Sigmoid colon (tissue), 6 donors: ENCODE measurements at regions not wholly inside any gene's neighbourhood (a gene's known extent, or its start where the extent isn't known, plus 50 kb on each side); places are given as distances from the start of the nearest gene placed in this dataset.

Experiments used
- DNase-seq: peaks from one replicate; pipeline ENCODE4 v3.0.0-alpha.2; 2019
- H3K27ac ChIP-seq, 4 donors: fragments of 200-600 bp; sonication (generic); one replicate each; pipeline ENCODE4 v1.5.1; 2016 to 2019; ENCODE audit warnings: mild to moderate bottlenecking in 1 of 4
- H3K27me3 ChIP-seq, 3 donors: fragments of 200-600 bp; sonication (generic); one replicate each; pipeline ENCODE4 v1.5.1; 2019; ENCODE audit warnings: mild to moderate bottlenecking in 1 of 3
- H3K36me3 ChIP-seq, 4 donors: fragments of 200-600 bp; sonication (generic); one replicate each; pipeline ENCODE4 v1.5.1; 2016 to 2019
- H3K4me1 ChIP-seq, 4 donors: fragments of 200-600 bp; sonication (generic); one replicate each; pipeline ENCODE4 v1.5.1; 2017 to 2019
- H3K4me3 ChIP-seq, 4 donors: fragments of 200-600 bp; sonication (generic); one replicate each; pipeline ENCODE4 v1.5.1; 2017 to 2019; ENCODE audit warnings: mild to moderate bottlenecking in 2 of 4, moderate library complexity in 1 of 4
- H3K9me3 ChIP-seq, 4 donors: fragments of 200-600 bp in 3 of 4; sonication (generic) in 3 of 4; one replicate each; pipeline versions ENCODE4 v1.5.1 to v1.6.1; 2013 to 2019
- EP300 ChIP-seq, 4 donors: sonication (generic); formaldehyde crosslinking; IDR thresholded peaks; one replicate each; pipeline ENCODE4 v1.6.1; 2017; ENCODE audit warnings: antibody characterized with exemption in 4 of 4
- POLR2A ChIP-seq, 2 donors: fragments of 450-650 bp; IDR thresholded peaks; one replicate each; pipeline ENCODE4 v1.6.1; 2016; ENCODE audit warnings: antibody characterized with exemption in 2 of 2, mild to moderate bottlenecking in 2 of 2, moderate library complexity in 2 of 2
- POLR2AphosphoS5 ChIP-seq, 4 donors: sonication (generic); formaldehyde crosslinking; IDR thresholded peaks; one replicate each; pipeline ENCODE4 v1.6.1; 2017; ENCODE audit warnings: antibody characterized with exemption in 4 of 4
- WGBS, 2 donors: extraction: QIAGEN DNeasy Blood & Tissue Kit; methylation state at CpG; one replicate each; pipeline ENCODE4 v1.1.7; 2013; 5-methylcytosine and 5-hydroxymethylcytosine counted together
- intact Hi-C: fragments of 100-400 bp; cut with DNase I; formaldehyde crosslinking; loops from one replicate; pipeline ENCODE4 v1.15.1; 2023
- TF ChIP-seq, protein P1 (sequence below), 4 experiments: fragments of 450-650 bp in 3 of 4; fragments of 200-600 bp in 1 of 4; IDR thresholded peaks; one replicate each; pipeline ENCODE4 v1.5.1; 2016 to 2019; ENCODE audit warnings: antibody characterized with exemption in 4 of 4, mild to moderate bottlenecking in 3 of 4, moderate library complexity in 2 of 4
- donor health status: healthy with polysubstance abuse.
- donor health status: healthy.

DNA sequence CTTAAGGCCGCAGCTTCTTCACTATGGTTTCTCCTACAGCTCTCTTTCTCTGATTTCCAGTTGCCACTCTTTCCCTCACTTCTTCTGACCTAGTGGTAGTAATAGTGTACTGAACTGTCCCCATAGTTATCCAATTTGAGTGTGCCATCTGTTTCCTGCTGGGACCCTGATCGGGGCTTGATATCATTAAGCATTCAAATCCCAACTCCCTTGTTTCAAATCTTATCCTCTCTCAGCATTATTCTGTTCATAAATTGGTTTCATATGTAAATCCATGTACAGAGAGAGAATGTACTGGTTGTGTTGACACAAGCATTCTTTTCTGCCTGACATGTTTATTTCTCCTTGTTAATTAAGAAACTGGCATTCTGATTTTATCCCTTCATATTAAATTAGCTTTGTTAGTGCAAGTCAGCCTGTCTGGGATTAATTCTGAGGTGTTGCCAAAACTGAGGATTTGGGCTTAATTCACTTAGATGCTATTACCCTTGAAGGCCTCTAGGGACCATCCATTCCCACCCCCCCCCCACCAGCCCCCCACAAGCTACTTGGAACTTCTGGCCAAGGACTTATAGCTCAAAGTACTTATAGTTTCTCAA is 84.6 kb upstream of the PROKR2 start:
- H3K36me3 ChIP-seq = no peaks in the 10 kb centered on the region
- DNase-seq = no peak
- H3K9me3 ChIP-seq = no peaks in the 10 kb centered on the region
- H3K27ac ChIP-seq = no peak overlapping the region
- no peaks in the 10 kb centered on the region for H3K4me1 ChIP-seq
- intact Hi-C loops = no loop called here
- WGBS, 2 donors = 79 to 81% methylated on average over 2 of the region's 2 CpGs
- TF ChIP-seq POLR2A (IDR thresholded peaks at IDR 0.05) = no peak
- no peak for TF ChIP-seq POLR2AphosphoS5 (IDR thresholded peaks at IDR 0.05)
- no peak for TF ChIP-seq EP300 (IDR thresholded peaks at IDR 0.05)
- TF ChIP-seq, protein P1, sequence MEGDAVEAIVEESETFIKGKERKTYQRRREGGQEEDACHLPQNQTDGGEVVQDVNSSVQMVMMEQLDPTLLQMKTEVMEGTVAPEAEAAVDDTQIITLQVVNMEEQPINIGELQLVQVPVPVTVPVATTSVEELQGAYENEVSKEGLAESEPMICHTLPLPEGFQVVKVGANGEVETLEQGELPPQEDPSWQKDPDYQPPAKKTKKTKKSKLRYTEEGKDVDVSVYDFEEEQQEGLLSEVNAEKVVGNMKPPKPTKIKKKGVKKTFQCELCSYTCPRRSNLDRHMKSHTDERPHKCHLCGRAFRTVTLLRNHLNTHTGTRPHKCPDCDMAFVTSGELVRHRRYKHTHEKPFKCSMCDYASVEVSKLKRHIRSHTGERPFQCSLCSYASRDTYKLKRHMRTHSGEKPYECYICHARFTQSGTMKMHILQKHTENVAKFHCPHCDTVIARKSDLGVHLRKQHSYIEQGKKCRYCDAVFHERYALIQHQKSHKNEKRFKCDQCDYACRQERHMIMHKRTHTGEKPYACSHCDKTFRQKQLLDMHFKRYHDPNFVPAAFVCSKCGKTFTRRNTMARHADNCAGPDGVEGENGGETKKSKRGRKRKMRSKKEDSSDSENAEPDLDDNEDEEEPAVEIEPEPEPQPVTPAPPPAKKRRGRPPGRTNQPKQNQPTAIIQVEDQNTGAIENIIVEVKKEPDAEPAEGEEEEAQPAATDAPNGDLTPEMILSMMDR (IDR thresholded peaks at IDR 0.05) = no peak
- no peak overlapping the region for H3K4me3 ChIP-seq
- no peaks in the 10 kb centered on the region for H3K27me3 ChIP-seq

DNA sequence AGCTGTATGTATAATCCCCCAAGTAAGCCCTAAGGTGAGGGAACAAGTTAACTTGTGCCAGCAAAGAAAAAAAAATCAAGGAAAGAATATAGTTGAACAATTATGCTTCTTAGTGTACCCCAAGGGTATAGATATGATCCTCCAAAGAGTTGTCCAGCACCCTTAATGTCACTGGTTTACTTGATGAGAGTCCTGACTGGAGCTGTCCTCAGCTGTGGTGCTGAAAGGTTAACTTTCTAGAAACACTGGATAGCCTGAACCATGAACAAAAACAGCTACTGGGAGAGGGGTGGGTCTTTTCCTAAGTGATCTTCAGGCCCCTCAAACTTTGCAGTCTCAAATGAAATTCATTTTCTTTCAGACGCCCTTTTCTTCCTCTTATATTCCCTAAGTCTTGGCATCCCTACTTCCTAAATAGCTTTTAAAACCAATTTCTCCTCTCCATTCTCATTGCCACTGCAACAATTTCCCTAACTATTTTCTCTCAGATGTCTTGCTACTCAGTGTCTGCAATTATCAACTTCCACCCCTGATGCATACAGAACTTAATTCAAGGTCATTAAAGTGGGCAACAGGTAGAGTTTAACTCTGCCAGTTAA is 83.5 kb upstream of the PROKR2 start:
- intact Hi-C loops = no loop called here
- WGBS, 2 donors = 48 to 53% methylated on average over 1 of the region's 1 CpG
- no peak for DNase-seq
- no peaks in the 10 kb centered on the region for H3K36me3 ChIP-seq
- TF ChIP-seq POLR2AphosphoS5 (IDR thresholded peaks at IDR 0.05) (no peak), POLR2A (IDR thresholded peaks at IDR 0.05) (no peak), EP300 (IDR thresholded peaks at IDR 0.05) (no peak)
- TF ChIP-seq, protein P1 (IDR thresholded peaks at IDR 0.05) = no peak
- H3K4me1 ChIP-seq = no peaks in the 10 kb centered on the region
- no peaks in the 10 kb centered on the region for H3K27me3 ChIP-seq
- H3K9me3 ChIP-seq = no peaks in the 10 kb centered on the region
- no peak overlapping the region for H3K27ac ChIP-seq
- no peak overlapping the region for H3K4me3 ChIP-seq

DNA sequence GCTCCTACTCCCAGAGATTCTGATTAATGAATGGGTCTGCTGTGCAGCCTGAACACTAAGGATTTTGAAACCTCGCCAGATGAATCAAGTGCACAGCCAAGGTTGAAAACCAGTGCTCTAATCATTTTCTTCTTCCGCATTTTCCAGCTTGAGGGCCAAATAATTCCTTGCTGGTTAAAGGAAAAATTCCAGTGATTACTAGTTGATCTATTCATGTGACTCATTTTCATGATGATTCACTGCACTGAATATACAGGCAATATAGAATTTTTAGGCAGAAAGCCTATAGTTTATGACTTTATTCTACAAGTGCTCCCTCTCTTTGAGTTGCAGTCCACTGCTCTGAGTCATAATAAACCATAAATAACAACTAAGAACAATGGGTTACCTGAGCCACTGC is 80.6 kb upstream of the PROKR2 start:
- Histone ChIP-seq H3K27ac (no peak overlapping the region), H3K4me1 (no peaks in the 10 kb centered on the region), H3K4me3 (no peak overlapping the region), H3K9me3 (no peaks in the 10 kb centered on the region), H3K27me3 (no peaks in the 10 kb centered on the region), H3K36me3 (no peaks in the 10 kb centered on the region)
- 83 to 87% methylated on average over 2 of the region's 2 CpGs for WGBS, 2 donors
- TF ChIP-seq EP300 (IDR thresholded peaks at IDR 0.05) = no peak
- no peak for TF ChIP-seq POLR2A (IDR thresholded peaks at IDR 0.05)
- TF ChIP-seq, protein P1 (IDR thresholded peaks at IDR 0.05) = no peak
- no peak for TF ChIP-seq POLR2AphosphoS5 (IDR thresholded peaks at IDR 0.05)
- intact Hi-C loops = no loop called here
- no peak for DNase-seq

DNA sequence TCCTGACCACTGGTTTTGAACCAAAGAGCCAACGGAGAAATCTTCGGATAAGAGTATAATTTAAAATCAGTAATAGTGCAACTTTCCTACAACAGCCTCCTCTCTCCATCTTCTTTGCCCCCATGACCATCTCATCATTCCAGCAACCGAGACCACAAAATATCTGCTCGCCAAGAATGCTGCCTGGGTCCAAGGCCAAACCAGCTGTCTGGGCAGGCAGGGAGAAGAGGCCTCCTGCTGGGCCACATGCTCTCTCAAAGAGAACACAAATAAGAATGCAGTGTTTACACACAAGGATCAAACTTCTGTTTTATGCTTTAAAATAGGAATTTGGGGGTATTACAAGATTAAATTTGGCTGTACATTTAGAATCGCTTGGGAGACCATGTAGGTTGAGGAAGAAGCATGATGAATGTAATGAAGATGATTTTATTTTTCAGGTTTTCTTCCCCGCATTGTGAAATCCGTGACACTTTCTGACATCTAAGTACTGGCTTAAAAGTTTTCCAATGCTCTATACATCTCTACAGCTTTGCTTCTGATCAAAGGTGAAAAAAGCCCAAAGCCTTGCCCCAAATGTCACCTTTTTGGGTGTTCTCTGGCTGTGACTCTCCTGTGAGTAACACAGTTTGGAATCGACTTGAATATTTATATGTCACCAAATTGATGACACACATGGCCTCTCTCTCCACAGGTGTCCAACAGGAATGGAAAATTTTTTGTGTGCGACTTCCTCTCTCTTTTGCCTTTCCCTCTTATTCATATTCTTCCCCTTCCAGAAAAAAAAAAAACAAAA is 79.4 kb upstream of the PROKR2 start:
- Histone ChIP-seq H3K9me3 (no peaks in the 10 kb centered on the region), H3K4me3 (no peak overlapping the region), H3K36me3 (no peaks in the 10 kb centered on the region), H3K27ac (no peak overlapping the region), H3K27me3 (no peaks in the 10 kb centered on the region), H3K4me1 (no peaks in the 10 kb centered on the region)
- 63 to 77% methylated on average over 9 of the region's 9 CpGs for WGBS, 2 donors
- TF ChIP-seq POLR2A (IDR thresholded peaks at IDR 0.05) (no peak), EP300 (IDR thresholded peaks at IDR 0.05) (no peak), POLR2AphosphoS5 (IDR thresholded peaks at IDR 0.05) (no peak)
- TF ChIP-seq, protein P1 (IDR thresholded peaks at IDR 0.05) = no peak
- intact Hi-C loops = no loop called here
- no peak for DNase-seq
